Effector CD8-positive, alpha-beta T cell (primary cell): ENCODE measurements at regions not wholly inside any gene's neighbourhood (a gene's known extent, or its start where the extent isn't known, plus 50 kb on each side); places are given as distances from the start of the nearest gene placed in this dataset.
"Not testable (repeated sequence)": the region's sequence is repeated elsewhere in the genome, so short reads cannot be mapped to it uniquely, and the experiment has no call there.

Experiments
- DNase-seq: peaks from one replicate; lab custom pipeline; 2025; lab: John Stamatoyannopoulos, UW

DNA sequence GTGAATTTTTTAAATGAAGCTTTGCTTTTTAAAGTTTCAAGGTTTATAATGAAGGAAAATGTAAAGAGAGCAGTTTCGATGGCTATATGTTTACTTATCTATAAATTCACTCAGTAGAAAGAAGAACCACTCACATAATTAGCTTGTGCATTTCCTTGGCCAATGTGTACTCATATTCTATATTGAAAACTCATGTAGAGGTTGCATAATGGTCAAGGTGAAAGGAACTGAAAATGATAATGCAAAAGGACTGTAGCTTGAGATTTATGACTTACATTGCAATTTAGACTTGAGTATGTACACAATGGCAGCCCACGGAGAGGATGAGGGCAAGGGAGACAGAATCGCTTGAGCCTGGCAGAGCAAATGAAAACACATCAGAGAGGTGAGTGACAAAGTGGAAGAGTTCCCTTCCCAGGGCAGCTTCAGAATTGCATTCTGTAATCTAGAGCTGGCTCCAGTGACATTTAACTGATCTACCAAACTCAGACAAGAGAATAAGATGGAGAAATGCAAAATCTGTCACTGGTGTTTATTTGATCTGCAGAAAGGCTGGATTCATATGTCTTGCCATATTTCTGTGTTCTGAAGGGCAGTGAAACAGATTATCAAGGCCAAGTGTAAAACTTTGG lies 191.8 kb downstream of the TMEM200A start:
- no peak for DNase-seq

- no peak for DNase-seq
These were observed 192.3 kb downstream of the TMEM200A start for GRCh38 chr6:130558131-130558530.

GRCh38 chr6:130559166-130559565 lies 193.3 kb downstream of the TMEM200A start:
- DNase-seq: no peak

DNA sequence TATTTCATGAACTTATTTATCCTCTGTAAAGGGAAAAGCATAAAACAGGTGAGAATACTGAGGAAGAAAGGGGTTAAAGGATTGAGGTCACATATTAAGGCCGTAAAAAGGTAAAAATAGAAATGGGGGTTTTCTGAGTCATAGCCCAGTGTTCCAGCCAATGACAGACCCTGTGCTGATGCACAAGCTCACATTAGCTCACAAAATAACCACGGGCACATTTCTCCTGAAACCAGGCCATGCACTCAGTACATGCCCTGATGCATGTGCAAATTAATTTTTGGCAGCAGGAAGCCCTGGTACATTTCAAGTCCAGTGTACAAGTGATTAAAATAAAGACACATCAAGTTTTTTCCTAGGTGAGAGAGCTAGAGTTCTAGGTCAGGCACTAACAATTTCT lies 194.4 kb downstream of the TMEM200A start:
- DNase-seq: no peak

DNA sequence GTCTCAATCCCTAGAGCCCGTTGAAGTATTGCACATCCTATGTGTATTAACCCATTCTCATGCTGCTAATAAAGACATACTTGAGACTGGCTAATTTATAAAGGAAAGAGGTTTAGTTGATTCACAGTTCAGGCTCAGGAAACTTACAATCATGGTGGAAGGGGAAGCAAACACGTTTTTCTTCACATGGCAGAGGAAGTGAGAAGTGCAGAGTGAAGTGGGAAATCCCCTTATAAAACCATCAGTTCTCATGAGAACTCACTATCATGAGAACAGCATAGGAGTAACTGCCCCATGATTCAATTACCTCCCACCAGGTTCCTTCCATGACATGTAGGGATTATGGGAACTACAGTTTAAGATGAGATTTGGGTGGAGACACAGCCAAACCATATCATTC lies 195.3 kb downstream of the TMEM200A start:
- not testable (repeated sequence) for DNase-seq

GRCh38 chr6:130565696-130566095 lies 199.9 kb downstream of the TMEM200A start:
- no peak for DNase-seq

DNA sequence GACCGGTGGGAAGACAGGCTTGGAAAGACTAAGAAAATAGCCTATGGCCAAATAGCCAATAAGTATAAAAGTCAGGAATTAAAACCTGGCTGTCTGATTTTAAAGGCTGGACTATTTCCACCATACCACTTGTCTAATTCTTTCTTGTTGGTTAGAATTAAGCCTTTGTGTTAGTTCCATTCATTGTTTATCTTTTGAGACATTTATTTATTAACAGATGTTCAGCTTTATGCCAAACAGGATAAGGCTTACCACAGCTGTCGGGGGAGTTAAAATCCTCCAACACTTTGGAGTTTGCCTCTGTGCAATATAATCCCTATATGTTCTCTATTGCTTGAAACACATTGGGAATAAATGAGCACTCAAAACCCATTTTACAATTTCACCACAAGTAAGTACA lies 208.3 kb downstream of the TMEM200A start:
- no peak for DNase-seq

- no peak for DNase-seq
These were observed 209.7 kb downstream of the TMEM200A start for GRCh38 chr6:130575557-130575956.

- DNase-seq: no peak
These were observed 210.2 kb downstream of the TMEM200A start for GRCh38 chr6:130575971-130576370.

GRCh38 chr6:130577178-130577919 lies 211.5 kb downstream of the TMEM200A start:
- no peak for DNase-seq

DNA sequence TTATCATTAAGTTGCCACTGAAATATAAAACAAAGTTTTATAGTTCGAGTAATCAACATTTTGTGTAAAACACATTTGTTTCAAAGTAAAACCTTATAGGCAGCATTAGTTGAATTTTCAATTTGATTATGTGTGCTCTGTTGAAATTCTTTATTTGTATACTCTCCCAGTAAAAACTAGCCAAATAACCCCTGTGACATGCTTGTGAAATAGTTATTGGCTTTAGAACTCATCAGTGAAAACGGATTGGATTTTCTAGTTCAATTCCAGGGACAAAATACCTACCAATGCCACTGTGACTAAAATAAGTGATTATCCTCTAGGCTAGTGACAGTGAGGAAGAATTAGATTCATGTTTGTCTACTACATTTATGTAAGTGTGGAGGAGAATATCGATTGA lies 212.9 kb downstream of the TMEM200A start:
- DNase-seq: no peak

DNA sequence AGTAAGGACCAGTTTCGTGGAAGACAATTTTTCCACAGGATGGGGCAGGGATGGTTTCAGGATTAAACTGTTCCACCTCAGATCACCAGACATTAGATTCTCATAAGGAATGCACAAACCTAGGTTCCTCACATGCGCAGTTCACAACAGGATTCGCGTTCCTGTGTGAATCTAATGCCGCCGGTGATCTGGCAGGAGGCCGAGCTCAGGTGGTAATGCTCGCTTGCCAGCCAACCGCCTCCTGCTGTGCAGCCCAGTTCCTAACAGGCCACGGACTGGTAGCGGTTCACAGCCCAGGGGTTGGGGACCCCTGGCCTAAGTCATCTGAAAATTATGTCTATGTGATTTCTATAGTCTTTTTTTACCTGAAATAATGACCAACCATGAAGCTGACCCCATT lies 217.5 kb downstream of the TMEM200A start:
- DNase-seq: no peak

- no peak for DNase-seq
These were observed 219.8 kb downstream of the TMEM200A start for GRCh38 chr6:130585587-130585986.

GRCh38 chr6:130587778-130588520 lies 222.1 kb downstream of the TMEM200A start:
- no peak for DNase-seq

- DNase-seq: no peak
These were observed 227.4 kb downstream of the TMEM200A start for GRCh38 chr6:130593200-130593599.

DNA sequence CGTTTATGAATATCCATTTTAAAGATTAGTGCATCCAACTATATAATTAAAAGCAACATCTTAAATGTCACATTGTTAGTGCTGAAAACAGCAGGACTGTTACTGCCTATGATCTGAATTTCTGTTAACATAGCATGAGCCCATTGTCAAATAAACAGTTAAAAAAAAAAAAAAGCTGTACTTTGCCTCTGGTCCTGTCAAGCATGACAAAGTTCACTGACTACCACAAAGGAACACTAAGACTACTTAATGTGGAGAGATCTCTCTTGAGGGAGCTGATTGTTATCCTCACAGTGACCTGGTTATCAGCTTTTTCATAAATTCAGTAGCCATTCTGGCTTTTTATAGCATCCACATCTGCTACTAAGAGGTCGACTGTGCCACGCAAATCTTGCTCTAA lies 228.1 kb downstream of the TMEM200A start:
- DNase-seq: no peak

DNA sequence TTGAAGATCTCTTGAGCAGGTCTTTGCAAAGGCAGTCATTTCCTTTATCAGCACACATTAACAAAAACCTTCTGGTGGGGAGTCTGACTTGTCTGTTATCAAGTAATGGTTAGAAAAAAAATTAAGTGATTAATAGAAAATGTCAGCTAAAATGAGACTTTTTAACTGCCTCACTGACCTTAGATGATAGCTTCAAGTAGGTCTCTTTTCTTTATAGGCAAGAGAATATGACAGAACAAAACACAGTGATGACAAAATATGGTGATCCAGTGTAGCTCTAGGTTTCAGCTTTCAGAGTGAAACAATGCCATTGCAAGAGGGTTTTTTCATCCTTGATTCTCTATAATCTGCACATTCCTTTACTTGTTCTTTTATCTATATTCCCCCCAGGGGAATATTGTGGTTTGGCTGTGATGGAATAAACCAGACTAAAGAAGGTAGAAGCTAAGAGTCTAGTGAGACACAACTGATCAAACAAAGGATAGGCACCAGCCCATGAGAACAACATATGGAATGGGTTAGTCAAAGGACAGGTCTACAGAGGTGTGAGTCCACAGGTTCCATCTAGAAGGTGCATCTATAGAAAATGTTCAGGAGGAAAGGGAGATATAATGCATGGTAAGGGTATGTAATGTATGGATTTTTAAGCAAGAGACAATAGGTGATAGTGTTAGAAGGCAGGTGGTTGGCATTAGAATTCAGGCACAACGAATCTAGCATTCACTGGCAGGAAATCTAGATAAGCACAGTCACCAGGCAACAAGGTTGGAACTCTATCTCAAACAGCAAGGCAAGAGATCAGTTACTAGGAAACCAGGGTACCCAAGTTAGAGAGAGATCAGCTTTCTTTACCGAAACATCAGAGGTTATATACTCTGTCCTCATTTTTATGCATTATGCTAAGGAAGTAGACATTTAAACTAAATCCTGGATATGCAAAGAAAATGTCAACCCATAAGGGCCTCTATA lies 228.9 kb upstream of the SMLR1 start:
- no peak for DNase-seq

GRCh38 chr6:130600880-130601341 lies 226.3 kb upstream of the SMLR1 start:
- DNase-seq: no peak

DNA sequence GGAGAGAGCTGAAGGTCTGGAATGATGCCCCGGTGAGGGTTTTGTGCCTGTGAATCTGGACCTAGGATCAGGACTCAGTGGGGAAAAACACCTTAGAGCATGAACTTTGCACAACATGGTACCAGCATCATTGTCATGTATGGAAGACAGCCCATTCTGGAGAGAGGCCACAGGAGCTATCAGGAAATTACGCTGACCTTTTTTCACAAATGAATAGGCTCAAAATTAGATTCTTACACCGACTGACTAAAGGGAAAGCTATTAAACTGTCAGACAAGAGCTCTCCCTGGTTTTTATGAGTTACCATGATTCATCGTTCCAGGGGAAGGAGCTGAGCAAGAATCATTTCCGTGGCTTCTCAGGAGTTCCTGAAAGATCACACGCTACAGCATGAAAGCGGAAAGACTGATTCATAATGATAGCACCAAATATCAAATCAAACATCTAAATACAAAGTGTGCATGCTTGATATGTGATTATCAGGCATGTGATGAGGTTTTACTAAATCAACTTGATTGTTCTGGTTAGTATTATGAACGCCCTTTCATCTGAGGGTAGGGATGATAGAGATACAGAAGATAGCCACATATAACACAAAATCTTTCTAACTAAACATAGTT lies 224.9 kb upstream of the SMLR1 start:
- DNase-seq: no peak

DNA sequence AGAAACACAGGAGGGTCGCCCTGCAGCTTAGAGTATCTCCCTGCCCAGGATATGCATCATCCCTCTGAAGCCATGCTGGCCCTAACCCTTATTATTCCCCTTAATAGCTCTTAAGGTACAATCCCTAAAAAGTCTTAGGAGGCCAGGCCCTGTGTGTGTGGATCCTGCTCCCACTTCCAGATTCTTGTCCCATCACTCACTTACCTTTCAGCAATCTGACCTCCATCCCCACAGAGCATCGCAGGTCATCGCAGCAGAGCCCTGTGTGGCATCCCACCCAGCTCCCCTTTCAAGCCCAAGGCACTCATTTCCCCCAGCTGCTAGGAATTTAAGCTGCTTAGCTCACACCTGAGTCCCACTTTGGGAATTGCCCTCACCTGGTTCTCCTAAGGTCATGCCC lies 223.8 kb upstream of the SMLR1 start:
- DNase-seq: no peak

- no peak for DNase-seq
These were observed 222.3 kb upstream of the SMLR1 start for GRCh38 chr6:130604841-130605399.
